ENCODE measurements at regions not wholly inside any gene's neighbourhood (a gene's known extent, or its start where the extent isn't known, plus 50 kb on each side); places are given as distances from the start of the nearest gene placed in this dataset.

- TF ChIP-seq CTCF (IDR thresholded peaks at IDR 0.05; ENCODE audit: low read depth, low read length) (no peak), EZH2phosphoT487 (IDR thresholded peaks at IDR 0.05; ENCODE audit: low read depth) (no peak)
These were observed 147.5 kb downstream of the NFKBIZ start for GRCh38 chr3:101996832-101997231.
